Tibial nerve (tissue), 4 donors: ENCODE measurements at regions not wholly inside any gene's neighbourhood (a gene's known extent, or its start where the extent isn't known, plus 50 kb on each side); places are given as distances from the start of the nearest gene placed in this dataset.

Experiments used
- EP300 ChIP-seq, 2 donors: sonication (generic); formaldehyde crosslinking; IDR thresholded peaks; one replicate each; pipeline ENCODE4 v1.6.1; 2017; ENCODE audit warnings: antibody characterized with exemption in 2 of 2, mild to moderate bottlenecking in 1 of 2
- POLR2A ChIP-seq, 2 donors: fragments of 450-650 bp; IDR thresholded peaks; one replicate each; pipeline ENCODE4 v1.6.1; 2017; ENCODE audit warnings: antibody characterized with exemption in 2 of 2, mild to moderate bottlenecking in 2 of 2, moderate library complexity in 2 of 2
- TF ChIP-seq, protein P1 (sequence below), 5 experiments: fragments of 200-600 bp in 3 of 5; fragments of 450-650 bp in 2 of 5; sonication (generic) in 3 of 5; IDR thresholded peaks; one replicate each; pipeline ENCODE4 v1.5.1; 2016 to 2019; ENCODE audit warnings: antibody characterized with exemption in 5 of 5, mild to moderate bottlenecking in 3 of 5, moderate library complexity in 2 of 5

DNA sequence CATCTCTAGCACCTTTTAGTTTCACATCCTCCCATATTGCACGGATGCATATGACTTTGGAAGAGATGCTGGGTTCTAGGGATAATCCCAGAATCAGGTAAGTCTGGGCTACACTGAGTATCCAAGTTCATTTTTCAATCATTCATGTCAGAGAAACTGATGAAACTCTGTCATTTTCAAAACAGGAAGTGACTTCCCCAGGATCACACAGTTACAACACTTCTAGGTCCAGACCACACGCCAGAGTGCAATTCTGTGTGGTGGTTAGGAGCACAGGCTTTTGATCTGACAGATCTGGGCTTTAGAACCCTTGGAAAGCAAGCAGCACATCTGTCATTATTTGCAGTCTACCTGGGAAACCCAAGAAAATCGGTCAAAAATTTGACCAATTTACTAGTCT, 52.1 kb upstream of the CDKN2AIP start:
- TF ChIP-seq POLR2A (IDR thresholded peaks at IDR 0.05): no peak
- no peak for TF ChIP-seq EP300 (IDR thresholded peaks at IDR 0.05)
- TF ChIP-seq, protein P1, sequence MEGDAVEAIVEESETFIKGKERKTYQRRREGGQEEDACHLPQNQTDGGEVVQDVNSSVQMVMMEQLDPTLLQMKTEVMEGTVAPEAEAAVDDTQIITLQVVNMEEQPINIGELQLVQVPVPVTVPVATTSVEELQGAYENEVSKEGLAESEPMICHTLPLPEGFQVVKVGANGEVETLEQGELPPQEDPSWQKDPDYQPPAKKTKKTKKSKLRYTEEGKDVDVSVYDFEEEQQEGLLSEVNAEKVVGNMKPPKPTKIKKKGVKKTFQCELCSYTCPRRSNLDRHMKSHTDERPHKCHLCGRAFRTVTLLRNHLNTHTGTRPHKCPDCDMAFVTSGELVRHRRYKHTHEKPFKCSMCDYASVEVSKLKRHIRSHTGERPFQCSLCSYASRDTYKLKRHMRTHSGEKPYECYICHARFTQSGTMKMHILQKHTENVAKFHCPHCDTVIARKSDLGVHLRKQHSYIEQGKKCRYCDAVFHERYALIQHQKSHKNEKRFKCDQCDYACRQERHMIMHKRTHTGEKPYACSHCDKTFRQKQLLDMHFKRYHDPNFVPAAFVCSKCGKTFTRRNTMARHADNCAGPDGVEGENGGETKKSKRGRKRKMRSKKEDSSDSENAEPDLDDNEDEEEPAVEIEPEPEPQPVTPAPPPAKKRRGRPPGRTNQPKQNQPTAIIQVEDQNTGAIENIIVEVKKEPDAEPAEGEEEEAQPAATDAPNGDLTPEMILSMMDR (IDR thresholded peaks at IDR 0.05): no peak
